ENCODE measurements at regions not wholly inside any gene's neighbourhood (a gene's known extent, or its start where the extent isn't known, plus 50 kb on each side); places are given as distances from the start of the nearest gene placed in this dataset.

DNA sequence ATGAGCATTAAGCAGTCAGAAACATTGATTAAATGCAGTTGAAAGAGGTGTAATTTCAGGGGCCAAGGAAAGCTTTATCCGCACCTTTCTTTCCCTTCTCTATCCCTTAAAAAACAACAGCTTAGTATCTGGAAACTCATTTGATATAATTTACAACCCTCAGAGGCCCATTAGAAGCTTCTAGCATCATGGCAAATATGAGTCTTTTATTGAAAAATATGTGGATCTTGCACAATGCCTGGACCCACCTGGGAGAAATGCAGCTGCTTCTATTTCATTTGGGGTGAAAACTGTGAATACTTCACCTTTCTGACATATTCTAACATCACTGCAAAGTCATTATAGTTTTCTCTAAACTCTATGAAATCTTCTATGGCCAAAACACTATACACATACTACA is 492.2 kb upstream of the PSMD7 start:
- H3K27me3 ChIP-seq, result no peaks in the 10 kb centered on the region
- TF ChIP-seq POLR2AphosphoS5 (IDR thresholded peaks at IDR 0.05; ENCODE audit: insufficient read depth in 1 of 2, low read depth in 1 of 2) (no peak), POLR2A (IDR thresholded peaks at IDR 0.05) (no peak), CTCF (IDR thresholded peaks at IDR 0.05) (no peak)
- no peak for DNase-seq (ENCODE audit: extremely low spot score in 2 of 2)
- no peak overlapping the region for H3K27ac ChIP-seq
- H3K4me1 ChIP-seq, result no peaks in the 10 kb centered on the region
- intact Hi-C loops (cut with DNase I), result no loop called here
- no peak overlapping the region for H3K4me3 ChIP-seq
- no peaks in the 10 kb centered on the region for H3K9me3 ChIP-seq
- no peaks in the 10 kb centered on the region for H3K36me3 ChIP-seq

- DNase-seq (ENCODE audit: extremely low spot score in 2 of 2), result no peak
- TF ChIP-seq POLR2A (IDR thresholded peaks at IDR 0.05), result no peak
- TF ChIP-seq CTCF (IDR thresholded peaks at IDR 0.05), result no peak
- no peak for TF ChIP-seq POLR2AphosphoS5 (IDR thresholded peaks at IDR 0.05; ENCODE audit: insufficient read depth in 1 of 2, low read depth in 1 of 2)
- intact Hi-C loops (cut with DNase I), result no loop called here
These were observed 498.1 kb upstream of the PSMD7 start for GRCh38 chr16:73798471-73798870.

DNA sequence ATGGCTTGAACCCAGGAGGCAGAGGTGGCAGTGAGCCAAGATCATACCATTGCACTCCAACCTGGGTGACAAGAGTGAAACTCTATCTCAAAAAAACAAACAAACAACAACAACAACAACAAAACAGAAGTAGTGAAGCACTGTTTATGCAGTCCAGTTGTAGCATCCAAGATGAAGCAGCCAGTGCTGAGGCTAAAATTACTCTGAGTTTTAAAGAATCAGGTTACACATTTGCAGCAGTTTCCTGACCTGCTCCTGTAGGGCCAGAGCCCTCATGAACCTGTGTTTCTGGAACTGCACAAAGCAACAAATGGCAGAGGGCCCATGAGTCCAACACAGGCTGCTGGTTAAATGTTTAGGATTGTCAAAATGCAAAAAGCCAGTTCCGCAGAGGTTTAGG is 499.5 kb upstream of the PSMD7 start:
- Histone ChIP-seq H3K4me1 (peaks cover 6% of the 10 kb centered on the region), H3K27ac (no peak overlapping the region), H3K9me3 (no peaks in the 10 kb centered on the region), H3K27me3 (no peaks in the 10 kb centered on the region), H3K36me3 (no peaks in the 10 kb centered on the region), H3K4me3 (no peak overlapping the region)
- no peak for DNase-seq (ENCODE audit: extremely low spot score in 2 of 2)
- TF ChIP-seq POLR2AphosphoS5 (IDR thresholded peaks at IDR 0.05; ENCODE audit: insufficient read depth in 1 of 2, low read depth in 1 of 2) (no peak), CTCF (IDR thresholded peaks at IDR 0.05) (no peak), POLR2A (IDR thresholded peaks at IDR 0.05) (no peak)
- intact Hi-C loops (cut with DNase I), result no loop called here

More at GRCh38 chr16:73798471-73798870, 498.1 kb upstream of the PSMD7 start:
- no peaks in the 10 kb centered on the region for H3K27me3 ChIP-seq
- no peaks in the 10 kb centered on the region for H3K36me3 ChIP-seq
- no peak overlapping the region for H3K27ac ChIP-seq
- no peaks in the 10 kb centered on the region for H3K9me3 ChIP-seq
- H3K4me1 ChIP-seq, result peaks cover 6% of the 10 kb centered on the region
- H3K4me3 ChIP-seq, result no peak overlapping the region

GRCh38 chr16:73796241-73796640 is 500.4 kb upstream of the PSMD7 start:
- no peaks in the 10 kb centered on the region for H3K9me3 ChIP-seq
- no peaks in the 10 kb centered on the region for H3K36me3 ChIP-seq
- H3K27me3 ChIP-seq, result no peaks in the 10 kb centered on the region
- H3K4me1 ChIP-seq, result peaks cover 6% of the 10 kb centered on the region
- no peak overlapping the region for H3K27ac ChIP-seq
- TF ChIP-seq CTCF (IDR thresholded peaks at IDR 0.05) (no peak), POLR2A (IDR thresholded peaks at IDR 0.05) (no peak), POLR2AphosphoS5 (IDR thresholded peaks at IDR 0.05; ENCODE audit: insufficient read depth in 1 of 2, low read depth in 1 of 2) (no peak)
- H3K4me3 ChIP-seq, result no peak overlapping the region
- intact Hi-C loops (cut with DNase I), result no loop called here
- DNase-seq (ENCODE audit: extremely low spot score in 2 of 2), result no peak

DNA sequence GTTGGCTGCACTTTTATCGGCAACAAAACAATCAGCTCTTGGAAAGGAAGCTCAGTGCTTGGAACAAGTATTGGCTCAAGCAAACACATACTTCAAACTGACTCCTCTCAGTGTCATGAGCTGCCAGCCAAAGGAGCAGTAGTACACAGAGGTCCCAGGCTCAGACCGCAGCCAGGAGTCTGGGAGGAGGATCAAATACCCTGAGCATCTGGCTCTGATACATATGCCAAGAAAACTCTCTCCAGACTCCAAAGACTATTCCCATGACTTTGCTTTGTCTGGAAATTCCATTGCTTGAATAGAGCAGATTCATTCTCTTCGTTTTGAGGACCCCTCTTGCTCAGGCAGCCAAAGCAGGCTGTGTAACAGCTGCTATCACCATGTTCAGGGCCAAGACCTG is 501.6 kb upstream of the PSMD7 start:
- Histone ChIP-seq H3K9me3 (no peaks in the 10 kb centered on the region), H3K27me3 (no peaks in the 10 kb centered on the region), H3K27ac (no peak overlapping the region), H3K36me3 (no peaks in the 10 kb centered on the region), H3K4me1 (peaks cover 6% of the 10 kb centered on the region), H3K4me3 (no peak overlapping the region)
- intact Hi-C loops (cut with DNase I), result no loop called here
- DNase-seq (ENCODE audit: extremely low spot score in 2 of 2), result no peak
- TF ChIP-seq POLR2A (IDR thresholded peaks at IDR 0.05) (no peak), CTCF (IDR thresholded peaks at IDR 0.05) (no peak), POLR2AphosphoS5 (IDR thresholded peaks at IDR 0.05; ENCODE audit: insufficient read depth in 1 of 2, low read depth in 1 of 2) (no peak)

All from vagina (tissue), 2 donors.